Hematopoietic multipotent progenitor cell treated with erythropoietin and hydrocortisone succinate and interleukin-3 and kit ligand, for 6 days (in vitro differentiated cells): ENCODE measurements at regions not wholly inside any gene's neighbourhood (a gene's known extent, or its start where the extent isn't known, plus 50 kb on each side); places are given as distances from the start of the nearest gene placed in this dataset.
A peak's percentile ranks its signal among the peaks of the same experiment; 100 is the strongest.

Experiments
- DNase-seq: peaks from one replicate; pipeline ENCODE4 v3.0.0-alpha.2; 2015

DNA sequence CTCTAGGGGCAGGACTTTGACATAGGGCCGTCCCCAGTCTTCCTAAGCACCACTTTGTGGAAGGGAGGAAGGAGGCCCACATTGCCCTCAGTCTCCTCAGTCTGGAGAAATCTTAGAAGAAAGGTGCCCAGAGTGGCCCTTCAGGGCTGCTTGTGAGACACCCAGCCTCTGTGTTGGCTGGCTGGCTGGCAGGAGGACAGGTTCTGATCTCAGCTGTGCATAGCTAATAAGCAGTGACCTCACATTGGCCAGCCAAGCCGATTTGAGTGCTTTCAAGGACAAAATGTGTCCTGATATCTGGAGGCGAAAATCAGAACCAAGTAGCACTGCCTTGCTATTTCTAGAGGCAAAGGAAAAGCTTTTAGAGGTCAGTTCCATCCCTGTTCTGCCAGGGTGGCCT lies 211.5 kb downstream of the BCOR start:
- DNase-seq = no peak

DNA sequence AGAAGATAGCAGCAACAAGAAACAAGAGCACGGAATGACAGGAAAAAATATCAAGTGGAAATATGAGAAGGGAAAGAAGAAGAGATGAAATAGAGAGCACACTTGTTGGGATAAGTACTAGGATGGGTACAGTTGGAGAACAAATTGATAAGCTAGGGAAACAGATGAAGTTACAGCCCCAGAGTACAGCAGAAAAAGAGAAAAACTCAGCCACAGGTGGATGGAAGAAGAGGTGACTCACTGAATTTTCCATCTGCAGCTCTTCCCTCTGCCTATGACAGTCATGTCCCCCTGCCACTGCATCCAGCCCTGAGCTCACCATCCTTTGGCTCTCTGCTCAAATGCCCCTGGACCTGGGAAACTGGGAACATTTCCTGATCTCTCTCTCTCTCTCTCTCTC lies 209.0 kb downstream of the BCOR start:
- DNase-seq = no peak

DNA sequence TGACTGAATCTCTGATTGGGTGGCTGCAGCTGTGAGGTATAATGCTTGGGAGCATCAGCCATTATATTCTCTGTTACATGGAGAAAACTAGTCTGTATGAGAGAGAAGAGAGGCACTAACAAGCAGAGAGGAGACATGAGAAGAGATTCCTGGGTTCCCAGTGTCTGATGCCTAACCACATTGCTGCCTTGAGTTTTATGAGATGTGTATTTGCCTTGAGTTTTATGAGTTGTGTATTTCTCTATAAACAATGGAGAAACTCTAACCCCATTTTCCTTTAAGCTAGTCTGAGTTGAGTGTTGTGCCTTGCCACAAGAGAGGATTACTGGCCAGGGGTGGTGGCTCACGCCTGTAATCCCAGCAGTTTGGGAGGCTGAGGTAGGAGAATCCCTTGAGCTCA lies 208.1 kb downstream of the BCOR start:
- no peak for DNase-seq

DNA sequence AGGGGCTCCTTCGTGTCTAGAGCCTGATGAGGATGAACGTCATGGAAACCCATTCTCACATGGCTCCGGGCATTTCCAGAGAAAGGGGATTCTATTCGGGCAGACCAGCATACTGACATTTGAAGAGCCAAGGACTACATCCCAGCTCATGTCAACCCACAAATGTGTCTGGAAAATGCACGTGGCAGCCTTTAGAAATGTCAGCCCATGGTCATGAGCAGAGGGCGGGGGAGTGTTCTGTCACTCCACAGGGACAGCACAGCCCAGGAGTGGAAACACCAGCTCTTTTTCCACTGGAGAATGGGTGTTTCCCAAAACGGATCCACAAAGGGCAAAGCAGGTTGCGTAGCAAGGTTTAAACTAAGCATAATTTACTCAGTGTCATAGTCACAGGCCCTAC lies 207.0 kb downstream of the BCOR start:
- no peak for DNase-seq

DNA sequence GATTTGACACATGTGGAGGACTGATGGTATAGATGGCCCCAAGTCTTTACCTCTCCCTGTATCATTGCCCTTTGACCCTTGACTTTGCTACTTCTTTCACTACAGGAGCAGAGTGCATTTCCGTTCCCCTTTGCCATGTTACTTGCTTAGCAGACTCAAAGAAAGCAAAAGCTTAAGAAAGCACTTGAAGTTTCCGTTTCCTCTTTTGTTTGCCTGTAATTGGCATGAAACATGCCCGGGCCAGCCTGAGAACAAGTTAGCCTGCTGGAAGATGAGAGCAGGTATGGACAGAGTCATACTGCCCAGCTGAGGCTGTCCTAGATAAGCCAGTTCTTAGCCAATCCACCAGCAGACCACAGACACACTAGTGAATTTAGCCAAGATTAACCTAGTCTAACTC lies 206.0 kb downstream of the BCOR start:
- DNase-seq = peak; percentile 21

DNA sequence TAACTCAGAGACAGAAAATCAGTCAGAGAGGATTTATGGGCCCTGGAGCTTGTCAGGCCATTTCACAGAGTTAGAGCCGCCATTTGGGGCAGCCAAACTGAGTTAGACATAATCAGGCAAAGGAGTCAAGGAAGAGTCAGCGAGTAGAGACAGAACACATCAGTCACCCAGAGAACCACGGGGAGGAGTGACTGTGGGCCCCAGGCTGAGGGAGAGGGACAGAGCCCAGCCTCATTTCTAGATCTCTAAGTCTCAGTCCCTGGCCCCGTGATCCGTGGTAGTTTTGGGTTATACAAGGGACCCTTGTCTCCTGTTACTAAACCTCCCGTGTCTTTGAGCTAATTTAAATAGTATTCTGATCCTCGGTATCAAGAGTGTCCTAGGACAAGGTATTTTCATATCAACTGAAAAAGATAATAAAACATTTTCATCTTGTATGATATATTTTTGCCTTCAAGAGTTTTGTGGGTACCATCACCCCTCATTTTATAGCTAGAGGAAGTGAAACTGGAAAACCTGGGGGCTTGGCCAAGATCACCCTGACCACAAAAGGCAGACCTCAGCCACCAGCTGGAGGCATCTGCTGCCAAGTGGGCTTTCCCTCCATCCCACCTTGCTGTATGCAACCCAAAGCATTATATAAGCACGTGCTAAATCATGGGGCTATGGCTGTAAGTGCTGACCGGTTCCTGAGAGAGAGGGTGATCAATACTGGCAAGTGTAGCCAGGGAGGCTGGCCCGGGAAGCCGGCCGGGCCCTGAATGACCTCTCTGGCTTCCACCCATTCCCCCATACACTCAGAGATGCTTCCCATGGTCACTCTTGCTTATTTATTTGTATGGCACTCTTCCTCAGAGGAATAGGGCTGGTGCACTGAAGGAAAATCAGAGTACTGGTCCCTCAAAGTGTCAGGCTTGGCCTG lies 204.1 kb downstream of the BCOR start:
- no peak for DNase-seq

DNA sequence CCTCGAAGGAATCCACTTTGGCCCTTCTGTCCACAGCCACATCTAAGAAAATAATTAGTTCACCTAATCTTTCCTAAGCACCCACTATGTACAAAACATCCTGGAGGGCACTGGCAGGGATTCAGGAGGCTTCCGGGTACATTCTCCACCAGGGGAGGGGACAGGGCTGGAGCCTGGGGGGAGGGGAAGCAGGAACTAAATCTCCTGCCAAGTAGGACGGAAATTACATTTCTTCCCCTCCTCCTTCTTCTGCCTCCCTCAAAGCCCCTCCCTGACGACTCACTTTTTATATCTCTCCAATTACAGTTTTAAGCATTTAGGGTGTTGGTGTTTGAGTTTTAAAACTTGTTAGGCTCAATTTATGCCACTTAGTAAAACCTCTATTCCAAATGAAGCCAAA lies 203.1 kb downstream of the BCOR start:
- no peak for DNase-seq

DNA sequence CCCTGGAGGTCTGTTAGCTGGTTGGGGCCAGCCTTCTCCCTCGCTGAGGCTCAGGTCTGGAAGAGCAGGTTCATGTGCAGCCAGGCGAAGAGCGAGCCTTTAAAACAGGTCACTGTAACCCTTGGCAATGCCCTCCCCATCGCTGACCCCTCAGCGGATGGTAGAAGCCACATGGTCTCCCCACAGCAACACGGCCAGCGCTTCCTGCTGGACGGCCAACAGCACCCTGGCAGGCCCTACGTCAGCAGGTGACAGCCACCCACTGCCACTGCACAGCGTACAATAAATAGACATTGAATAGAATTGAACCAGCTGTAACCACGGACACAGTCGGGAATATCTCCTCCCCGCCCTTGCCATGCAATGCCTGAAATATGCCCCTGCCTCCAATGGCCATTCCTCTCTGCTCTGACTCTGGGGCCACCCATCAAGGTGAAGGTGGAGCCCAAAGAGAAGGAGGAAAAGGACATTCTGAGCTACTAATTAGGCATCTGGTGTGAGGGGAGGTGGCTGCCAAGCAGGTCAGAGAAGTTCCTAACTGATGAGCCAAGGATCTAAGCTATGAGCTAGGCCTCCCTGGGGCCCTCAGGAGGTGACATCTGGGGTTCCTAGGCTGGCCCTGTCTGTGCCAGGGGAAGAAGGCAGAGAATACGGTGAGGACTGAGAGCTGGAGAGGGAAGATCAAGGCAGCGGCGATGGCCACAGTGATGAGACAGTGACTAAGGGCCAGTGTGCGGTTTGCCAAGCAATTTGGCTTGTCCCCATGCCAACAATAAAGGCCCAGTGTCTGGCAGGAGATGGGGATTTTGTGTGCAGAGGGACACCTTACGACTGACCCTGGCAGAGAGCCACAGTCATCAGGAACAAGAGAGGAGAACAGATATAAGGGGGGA lies 202.3 kb downstream of the BCOR start:
- no peak for DNase-seq

DNA sequence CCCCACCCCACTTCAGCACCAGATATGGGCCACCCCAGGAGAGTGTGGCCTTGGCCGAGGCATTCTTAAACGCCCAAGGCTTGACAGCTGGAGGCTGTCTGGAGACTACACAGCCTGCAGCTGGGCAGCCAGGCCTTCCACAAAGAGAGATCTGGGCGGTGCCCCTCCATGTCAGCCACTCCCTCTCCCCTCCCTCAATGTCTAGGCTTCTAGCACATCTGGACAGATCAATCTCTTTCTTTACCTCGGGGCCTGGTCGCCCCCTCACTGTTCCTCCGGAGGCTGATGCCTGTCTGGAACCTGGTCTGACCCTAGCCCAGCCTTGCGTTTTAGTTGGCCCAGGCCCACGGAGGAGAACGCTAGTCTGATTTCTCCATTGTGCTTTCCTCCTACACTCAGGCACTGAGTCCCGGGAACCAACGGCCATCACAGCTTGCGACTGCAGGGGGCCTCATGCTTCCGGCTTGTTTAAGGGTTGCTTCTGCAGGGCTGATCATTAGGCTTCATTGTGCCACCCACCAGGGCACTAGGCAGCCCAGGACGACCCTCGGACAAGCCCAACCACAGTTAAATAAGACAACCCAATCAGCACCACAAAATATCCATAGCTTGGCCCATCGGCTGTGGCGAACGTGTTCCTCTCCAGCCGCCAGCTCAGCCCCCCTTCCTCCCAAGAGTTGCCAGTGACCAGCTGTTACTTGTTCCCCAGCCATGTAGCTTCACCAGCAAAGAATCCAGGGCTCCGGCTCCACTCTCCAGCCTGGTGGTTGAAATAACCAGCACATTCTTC lies 200.6 kb downstream of the BCOR start:
- no peak for DNase-seq

DNA sequence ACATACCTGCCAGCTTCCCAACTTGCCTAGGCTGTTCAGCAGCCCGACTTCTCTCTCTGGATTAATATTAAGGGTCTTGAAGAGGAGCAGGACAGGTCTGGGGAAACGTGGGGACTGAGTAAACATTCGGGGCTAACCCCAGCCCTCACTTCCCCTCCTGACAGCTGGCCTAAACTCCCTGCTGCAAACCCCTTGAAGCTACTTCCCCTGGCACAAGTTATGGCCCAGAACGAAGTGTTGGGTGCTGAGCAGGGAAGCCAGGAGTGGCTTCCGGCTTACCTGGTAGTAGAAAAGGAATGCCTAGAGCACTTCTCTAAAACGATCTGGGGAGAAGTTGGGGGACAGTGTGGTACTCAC lies 200.0 kb downstream of the BCOR start:
- no peak for DNase-seq

DNA sequence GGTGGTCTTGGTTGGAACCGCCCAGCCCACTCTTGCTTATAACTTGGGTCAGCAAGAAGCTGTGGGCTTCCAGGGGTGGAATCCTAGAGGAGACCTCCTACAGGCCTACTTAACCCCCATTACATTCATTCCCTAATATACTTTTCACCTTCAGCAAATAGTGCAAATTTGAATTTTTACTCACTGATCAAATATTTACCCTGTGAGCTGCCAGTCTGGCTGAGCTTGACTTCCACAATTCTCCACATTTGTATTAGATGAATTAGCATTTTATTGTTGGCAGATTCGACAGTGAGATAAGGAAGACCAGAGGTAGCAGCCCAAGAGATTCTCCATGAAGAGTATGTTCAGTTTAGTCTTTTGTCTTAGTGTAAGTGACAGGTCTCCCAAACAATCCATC lies 199.6 kb downstream of the BCOR start:
- DNase-seq = no peak

DNA sequence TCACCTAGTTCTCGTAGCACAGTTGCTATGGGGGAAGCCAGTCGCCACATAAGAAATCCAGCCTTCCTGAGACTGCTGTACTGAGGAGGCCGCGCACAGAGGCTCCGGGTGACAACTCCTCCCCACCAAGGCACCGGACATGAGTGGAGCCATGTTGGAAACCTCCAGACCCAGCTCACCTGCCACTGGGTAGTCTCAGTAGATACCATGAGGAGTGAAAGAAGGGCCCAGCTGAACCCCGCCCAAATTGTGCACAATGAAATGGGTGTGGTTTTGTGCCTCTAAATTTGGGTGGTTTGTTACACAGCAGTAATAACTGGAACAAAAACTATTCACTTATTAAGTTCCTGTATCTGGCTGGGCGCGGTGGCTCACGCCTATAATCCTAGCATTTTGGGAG lies 198.7 kb downstream of the BCOR start:
- DNase-seq = no peak

DNA sequence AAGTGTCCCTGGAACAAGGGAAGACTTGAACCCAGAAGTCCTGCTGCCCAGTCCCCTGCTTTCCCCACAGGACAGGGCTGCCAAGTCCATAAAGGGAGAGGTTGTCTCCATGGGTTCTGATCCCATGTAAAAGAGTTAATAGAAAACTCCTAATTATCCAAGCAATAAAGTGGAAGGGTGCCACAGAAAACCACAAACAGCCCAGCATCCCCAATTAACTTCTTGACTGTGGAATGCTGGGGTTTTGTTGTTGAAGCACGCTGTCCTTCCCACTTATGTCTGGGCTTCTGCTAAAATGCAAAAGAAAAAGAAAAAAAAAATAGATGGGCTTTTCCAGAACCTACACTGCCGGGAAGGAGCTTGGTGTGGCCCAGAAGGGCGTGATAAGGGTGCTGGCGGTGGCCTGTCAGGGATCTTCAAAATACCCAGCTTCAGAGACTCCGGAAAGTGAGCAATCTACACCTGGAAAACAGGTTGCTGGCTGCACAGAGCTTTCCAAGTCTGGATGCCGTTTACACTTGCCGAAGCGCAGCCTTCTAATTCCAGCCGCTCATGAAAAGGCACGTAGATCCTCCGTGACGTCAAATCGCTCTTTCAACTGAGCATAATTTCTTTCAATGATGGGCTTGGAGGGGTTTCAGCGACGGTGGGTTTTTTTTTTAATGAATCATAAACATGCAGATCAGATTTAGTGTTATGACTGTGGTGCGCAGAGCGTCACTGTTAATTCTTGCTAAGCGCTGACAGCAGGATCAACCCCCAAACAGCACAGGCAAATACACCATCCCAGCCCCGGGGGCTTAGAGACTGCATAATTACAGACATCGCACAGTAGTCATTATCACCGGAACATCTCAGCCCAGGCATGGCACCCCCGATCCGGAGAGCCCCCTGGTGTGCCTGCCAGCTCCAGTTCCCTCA lies 197.6 kb downstream of the BCOR start:
- DNase-seq = no peak

DNA sequence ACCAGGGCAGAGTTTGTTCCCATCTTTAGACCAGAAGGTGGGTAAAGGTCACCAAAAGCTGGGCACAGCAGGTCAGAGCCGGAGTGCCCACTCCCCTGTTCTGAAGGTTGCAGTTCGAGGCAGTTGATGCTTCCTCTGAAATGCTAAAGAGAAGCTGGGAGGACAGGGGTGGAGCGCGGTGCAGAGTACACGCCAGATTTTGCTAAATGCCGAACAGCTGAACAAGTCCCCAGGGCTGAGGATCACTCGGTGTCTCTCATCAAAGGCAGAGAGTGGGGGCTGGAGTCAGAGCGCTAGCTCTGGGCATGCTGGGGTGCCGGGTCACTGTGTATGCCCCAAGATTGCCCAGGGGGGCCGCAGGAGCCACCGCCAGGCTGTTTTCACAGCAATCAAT lies 197.0 kb downstream of the BCOR start:
- no peak for DNase-seq

DNA sequence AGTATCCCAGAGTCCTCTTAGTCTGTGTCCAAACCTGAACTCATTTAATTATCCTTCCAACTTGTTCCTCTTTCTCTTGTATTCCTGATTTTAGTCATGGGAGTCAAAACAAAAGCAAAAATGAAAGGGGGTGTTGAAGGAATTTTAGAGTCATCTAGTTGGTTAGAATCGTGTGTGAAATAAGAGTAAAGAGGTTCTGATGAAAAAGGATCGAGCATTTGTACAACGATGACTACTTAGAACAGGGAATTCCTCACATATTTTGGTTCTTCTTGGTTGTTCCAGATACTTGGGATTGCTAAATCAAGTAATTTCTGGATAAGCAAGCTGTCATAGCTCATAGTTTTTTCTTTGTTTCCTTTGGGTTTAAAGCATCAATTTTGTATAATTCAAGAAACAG lies 194.4 kb downstream of the BCOR start:
- no peak for DNase-seq

DNA sequence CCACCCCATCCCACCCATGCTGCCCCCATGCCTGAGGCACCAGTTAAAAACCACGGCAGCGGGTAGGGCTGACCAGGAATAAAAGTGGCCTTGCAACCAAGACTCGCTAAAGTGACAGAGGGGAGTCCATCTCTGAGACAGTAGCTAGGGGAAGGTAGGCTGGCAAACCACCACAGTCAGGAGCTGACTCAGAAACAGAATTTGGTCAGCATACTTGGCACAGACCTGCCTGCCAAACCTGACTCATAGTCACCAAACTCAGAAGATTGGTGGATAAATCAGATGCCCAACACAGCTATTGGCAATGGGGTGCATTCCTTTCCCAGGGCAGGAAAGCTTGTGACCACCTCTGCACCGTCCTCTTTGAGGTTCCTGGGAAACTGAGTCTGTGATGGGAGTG lies 193.8 kb downstream of the BCOR start:
- DNase-seq = no peak

DNA sequence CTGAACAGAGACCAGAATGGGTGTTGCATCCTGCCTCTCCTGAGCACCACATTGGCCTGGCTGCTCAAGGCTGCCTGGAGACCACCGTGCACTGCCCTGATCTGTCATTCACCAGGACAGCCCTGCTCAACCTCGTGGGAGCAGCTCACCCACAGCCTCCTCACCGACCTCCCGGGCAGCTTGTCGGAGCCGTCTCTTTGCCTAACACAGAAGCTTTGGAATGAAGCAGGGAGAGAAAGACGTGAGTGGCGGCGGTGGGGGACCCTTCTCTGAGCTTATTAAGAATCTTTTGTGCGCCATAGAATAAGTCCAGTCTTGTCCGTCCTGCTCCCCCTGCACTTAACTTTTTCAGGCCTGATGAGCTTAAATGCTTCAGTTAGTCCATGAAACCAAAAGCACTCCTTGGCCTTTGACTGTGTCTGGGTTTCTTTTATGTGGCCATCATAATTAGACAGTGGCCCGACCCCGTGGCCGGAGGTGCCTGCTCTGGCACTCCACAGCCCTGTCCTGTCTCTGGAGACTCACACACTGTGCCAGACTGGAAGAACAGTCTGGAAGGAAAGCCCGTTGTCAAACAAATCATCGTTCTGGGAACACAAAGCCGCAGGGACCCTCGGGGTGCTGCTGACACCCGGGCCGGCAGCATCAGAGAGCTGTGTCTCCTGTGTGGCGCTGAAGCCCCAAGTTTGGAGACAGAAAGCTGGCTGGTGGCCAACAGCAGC lies 192.8 kb downstream of the BCOR start:
- DNase-seq = no peak

DNA sequence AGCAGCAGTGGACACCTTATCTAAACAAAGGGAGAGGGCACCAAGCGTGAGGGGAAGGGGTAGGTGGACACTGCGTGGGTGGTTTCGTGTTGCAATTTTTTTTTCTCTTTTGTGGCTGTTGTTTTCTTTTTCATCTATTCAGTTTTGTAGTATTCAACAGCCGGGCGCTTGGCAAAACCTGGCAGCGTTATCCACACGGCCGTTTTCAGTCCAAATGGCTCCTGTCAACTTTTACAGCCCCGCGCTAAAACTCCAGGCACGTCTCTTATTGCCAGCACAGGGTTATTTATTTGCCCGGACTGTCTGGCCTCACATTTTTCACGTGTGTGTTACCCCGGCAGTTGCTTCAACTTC lies 192.2 kb downstream of the BCOR start:
- DNase-seq = peak; percentile 14

DNA sequence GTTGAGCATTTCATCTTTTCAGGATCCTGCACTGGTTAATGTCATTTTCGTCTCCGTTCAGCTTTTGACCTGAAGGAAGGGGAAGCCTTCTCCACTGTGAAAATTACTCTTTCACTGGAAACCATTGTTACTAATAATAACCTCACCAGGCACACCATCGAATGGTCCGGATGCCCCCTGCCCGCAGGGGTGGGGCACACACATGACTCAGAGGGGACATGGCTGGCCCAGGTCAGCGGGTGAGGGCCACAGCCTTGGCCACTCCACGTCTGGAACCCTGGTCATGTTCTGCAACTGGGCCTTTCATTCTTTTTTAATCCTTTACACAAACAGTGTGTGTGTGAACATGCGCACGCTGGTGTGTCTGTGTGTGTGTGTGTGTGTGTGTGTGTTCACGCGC lies 191.8 kb downstream of the BCOR start:
- DNase-seq = no peak

DNA sequence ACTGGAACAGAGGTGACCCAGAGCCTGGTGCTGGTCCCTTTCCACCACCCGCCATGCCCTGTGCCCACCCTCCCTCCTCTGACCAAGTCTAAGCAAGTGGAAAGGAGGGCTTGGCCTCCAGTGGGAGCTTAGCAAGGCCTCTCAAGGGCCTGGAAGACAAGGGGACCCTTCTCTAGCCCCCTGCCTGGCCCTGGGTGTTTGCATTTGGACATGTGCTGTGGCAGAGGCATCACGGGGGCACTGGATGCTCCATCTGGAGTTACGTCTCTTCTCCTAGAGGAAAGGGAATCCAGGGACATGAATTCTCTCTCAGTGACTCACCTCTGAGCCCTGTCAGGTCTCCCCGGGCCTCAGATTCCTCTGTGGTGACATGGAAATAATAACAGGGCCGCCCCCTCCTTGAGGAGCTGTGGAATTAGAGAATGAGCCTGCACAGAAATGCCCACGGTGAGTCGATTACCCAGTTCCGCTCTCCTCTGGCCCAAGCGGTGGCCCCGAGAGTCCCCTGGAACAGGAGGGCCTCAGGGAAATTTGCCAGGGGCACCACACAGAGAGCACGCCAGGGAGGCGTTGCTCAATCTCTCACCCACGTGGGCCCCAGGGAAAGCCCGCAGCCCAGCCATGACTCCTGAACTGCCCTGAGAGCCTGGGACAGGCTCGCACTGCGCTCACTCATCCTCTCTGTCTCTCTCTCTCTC lies 189.6 kb downstream of the BCOR start:
- DNase-seq = no peak

DNA sequence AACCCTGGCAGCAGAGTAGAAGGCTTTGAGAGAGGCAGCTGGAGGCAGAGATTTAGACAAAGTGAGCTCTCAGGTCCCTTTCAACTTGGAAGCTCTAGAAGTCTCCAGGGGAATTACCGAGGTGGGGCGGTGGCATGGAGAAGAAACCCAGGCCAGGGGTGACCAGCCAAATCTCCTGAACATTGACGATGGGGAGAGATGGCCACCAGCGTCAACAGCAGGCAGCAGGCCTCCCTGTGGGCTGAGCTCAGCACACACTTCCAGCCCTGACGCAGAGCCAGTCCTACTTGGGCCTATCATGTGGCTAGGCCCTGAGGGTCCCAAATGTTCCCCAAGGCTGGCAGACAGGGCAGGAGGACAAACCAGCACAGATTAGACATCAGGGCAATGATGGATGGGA lies 187.8 kb downstream of the BCOR start:
- DNase-seq = no peak
